HG03196 (cell line): ENCODE measurements at regions not wholly inside any gene's neighbourhood (a gene's known extent, or its start where the extent isn't known, plus 50 kb on each side); places are given as distances from the start of the nearest gene placed in this dataset.

Source experiments
- ATAC-seq: cut with Tn5 transposase; IDR thresholded peaks from one replicate; pipeline ENCODE4 v1.9.1; 2021; ENCODE audit not compliant: unreplicated experiment

GRCh38 chr9:79868567-79869189, 296.9 kb downstream of the TLE4 start:
- ATAC-seq, result no peak

DNA sequence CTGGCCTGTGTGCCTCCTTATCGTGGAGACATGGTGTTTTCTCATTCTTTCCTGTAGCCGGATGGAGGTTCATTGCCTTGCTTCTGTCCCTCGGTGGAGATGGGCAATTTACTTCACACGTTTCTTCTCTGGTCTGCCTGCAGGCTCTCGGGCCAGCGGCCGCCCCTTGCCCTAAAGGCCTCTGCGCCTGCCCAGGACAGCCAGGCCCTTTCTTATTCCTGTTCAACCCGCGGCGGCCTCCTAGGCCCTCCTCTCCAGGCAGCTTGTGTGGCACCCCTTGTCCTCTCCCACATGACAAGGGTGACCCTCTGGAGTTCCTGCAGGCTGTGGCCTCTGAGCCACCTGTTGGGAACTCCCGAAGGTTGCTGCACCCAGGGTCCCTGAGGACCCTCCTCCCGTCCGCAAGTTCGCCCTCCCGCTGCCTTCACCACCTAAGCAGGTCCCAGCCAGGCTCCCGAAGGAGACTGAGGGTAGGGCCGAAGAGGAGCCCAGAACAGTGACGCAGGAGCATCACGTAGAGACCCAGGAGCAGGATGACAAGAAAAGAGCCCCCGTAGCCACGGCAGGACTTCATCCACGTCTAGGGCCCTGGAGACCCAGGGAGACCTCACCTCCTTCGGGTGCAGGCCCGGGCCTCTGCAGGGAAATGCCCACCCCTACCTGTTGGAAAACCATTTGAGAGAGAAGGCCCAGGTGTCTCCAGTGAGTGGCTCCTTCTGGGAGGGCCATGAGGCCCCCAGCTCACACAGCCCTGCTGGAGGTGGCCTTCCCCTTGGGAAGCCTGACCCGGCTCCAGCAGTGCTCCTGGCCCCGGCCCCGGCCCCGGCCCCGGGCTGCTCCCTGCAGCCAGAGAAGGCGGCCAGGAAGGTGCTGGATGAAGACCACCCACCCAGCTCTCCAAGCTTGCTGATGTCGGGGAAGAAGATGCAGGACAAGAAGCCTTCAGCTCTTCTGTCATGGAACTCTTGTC, 291.4 kb downstream of the TLE4 start:
- ATAC-seq, result no peak

- no peak for ATAC-seq
These were observed 286.7 kb downstream of the TLE4 start for GRCh38 chr9:79858508-79858907.

DNA sequence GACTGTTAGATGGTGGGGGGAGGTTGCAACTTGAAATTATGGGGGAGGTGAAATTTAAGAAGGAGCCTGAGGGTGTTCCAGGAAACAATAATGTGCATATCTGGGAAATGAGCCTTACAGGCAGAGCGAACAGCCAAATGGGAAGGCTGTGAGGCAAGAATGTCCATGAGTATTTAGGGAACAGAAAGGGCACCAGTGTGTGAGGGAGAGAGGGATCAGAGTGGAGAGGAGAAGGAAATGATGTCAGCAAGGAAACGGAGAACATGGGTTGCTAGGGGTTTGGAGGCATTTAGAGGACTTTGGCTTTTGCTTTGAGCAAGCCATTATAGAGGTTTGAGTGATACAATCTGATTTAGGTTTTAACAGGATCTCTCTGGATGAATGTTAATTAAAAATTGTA, 285.4 kb downstream of the TLE4 start:
- ATAC-seq, result no peak

GRCh38 chr9:79847074-79847473, 275.3 kb downstream of the TLE4 start:
- no peak for ATAC-seq

DNA sequence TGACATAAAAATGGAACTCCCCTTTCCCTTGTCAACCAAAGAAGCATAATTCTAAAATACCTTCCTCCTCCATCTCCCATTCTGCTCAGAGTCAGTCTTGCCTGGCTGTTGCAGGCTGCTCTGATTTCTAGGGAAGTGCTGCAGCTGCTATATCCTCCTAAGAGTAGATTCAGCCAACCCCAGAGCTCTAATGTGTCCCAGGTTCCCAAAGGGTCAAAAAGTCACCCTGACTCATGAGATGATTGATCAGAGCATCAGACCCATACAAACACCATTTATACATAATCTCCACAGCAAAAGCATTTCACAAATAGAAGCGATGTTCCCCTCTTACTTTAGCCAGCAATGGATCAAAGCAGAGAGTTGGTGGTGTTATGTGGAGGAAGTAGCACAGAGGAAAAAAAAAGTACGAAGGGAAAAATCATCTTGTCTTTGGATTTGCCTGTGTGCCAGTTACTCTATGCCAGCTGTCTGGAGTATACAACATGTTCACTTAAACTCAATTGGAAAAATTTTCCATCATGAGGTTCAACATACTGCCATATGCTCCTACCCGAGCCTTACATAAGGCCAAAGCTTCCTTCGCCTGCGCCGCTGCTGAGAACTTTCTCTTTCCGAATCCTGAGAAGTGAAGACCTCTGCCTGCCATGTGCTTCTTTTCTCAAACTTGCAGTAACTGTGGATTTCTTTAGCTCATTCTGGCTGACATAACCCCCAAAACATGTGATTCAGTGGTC, 258.0 kb downstream of the TLE4 start:
- no peak for ATAC-seq

GRCh38 chr9:79824265-79824664, 252.5 kb downstream of the TLE4 start:
- peak; percentile 99 for ATAC-seq

DNA sequence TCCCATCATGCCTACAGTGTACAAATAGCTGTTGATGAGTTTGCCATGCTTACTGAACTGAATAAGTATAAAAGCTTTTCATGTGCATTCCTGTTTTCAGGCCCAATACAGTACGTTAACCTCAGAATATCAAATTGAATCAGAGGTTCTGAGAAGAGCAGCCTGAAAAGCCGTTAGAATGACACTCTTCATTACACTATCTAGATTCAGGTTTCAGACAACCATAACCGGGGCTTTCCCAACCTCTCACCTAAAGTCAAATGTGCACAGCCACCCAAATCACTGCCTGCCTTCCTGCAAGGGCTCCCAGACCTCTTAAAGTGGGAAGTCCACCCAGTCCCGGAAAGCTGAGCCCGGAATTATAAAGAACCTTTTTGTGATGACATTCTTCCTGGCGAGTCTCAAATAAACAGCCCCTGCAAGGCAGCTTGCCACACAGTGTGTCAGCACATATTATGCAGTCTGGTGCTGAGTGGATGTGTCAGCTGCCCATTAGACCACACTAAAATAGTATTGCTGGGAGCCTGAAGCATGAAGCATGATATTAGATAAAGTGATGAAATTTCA, 245.8 kb downstream of the TLE4 start:
- peak; percentile 90 for ATAC-seq

GRCh38 chr9:79813258-79813638, 241.5 kb downstream of the TLE4 start:
- no peak for ATAC-seq

GRCh38 chr9:79812507-79813257, 240.9 kb downstream of the TLE4 start:
- ATAC-seq, result peak; percentile 78

DNA sequence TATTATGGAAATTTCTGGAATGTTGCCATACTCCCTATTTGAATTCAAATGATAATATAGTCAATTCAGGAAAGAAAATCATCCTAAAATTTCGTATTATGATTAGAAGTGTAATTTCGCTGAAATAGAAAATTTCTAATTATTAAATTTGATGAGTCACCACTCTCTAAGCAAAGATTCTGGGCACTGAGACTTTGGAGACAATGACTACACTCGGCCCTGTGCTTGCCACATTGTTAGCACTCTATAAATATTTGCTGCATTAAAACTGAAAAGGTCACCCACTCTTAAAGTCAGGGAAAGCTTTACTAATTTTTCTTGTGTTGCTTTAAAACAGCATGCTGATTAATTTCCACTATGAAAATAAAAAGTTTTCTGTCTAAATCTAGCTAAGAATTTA, 240.3 kb downstream of the TLE4 start:
- peak; percentile 17 for ATAC-seq

- ATAC-seq, result no peak
These were observed 238.2 kb downstream of the TLE4 start for GRCh38 chr9:79809931-79810330.

DNA sequence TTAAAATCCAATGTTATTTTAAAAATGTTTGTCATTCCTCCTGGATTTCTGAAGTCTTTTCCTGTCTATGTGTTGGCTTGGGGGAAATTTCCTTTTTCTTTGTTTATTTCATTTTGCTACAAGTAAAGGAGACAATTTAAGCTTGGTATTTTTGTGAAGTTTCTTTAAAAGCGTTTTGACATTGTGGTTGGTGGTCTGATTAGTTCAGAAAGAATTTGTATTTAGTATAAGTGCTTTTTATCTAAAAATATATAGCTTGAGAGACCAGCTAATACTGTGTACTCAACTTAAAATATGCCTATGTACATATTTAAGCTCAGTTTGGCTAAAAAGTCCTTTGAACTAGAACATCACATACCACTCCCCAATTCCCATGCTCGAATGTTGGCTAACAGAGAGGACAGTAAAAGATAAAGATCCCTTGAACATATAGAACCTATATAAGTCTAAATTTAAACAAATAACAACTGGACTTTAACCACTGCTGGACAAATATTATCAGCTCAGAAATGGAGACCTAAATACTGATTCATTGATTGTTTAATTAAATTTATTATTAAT, 237.6 kb downstream of the TLE4 start:
- no peak for ATAC-seq

- no peak for ATAC-seq
These were observed 236.2 kb downstream of the TLE4 start for GRCh38 chr9:79807971-79808370.

DNA sequence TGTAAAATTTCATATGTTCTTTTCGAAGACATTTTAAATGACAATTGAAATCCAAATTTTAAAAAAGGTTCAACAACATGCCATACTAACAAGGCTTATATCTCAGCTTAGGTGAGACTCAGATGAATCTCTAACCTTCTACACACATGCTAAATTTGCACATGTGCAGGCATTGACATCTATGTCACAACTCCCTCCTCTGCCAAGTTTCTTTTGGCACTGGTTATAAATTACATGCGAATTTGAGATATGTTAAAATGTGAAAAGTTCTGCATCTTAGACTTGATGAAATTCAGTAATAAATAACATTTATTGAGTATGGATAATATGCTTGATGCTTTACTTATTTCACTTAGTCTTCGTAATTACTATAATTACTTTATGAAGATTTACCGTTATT, 234.3 kb downstream of the TLE4 start:
- no peak for ATAC-seq

DNA sequence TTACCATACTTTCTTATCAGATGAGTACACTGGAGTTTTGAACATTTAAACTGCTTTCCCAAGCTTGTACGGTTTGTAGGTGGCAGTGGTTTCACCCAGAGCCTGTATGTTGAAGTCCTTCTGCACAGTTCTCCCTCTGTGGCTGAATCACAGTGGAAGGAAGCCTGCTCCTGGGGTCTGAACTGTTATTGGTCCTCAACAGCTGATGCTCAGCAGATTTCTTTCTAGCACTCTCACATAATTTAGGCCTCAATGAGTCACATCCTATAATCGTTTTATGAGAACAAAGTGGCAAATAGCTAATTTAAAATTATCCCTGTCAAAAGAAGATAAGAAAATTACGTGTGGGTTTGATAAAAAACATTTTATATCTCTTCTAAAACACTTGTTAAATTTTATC, 229.7 kb downstream of the TLE4 start:
- ATAC-seq, result no peak

GRCh38 chr9:79800578-79800977, 228.8 kb downstream of the TLE4 start:
- ATAC-seq, result no peak

- ATAC-seq, result no peak
These were observed 228.0 kb downstream of the TLE4 start for GRCh38 chr9:79799691-79800335.

GRCh38 chr9:79798450-79798849, 226.7 kb downstream of the TLE4 start:
- no peak for ATAC-seq

GRCh38 chr9:79796411-79796810, 224.6 kb downstream of the TLE4 start:
- ATAC-seq, result no peak
